K562 (cell line): ENCODE measurements at regions not wholly inside any gene's neighbourhood (a gene's known extent, or its start where the extent isn't known, plus 50 kb on each side); places are given as distances from the start of the nearest gene placed in this dataset.

Experiments
- ATAC-seq: fragments of 200-7000 bp; cut with Tn5 transposase; 3 replicates; pipeline ENCODE4 v1.9.1; 2020; ENCODE audit warnings: moderate library complexity
- BruUV-seq: library from RNA; stranded (reverse); fragments of 400-500 nt; replicated peaks from 2 replicates; lab custom pipeline; 2021; lab: Mats Ljungman, UMichigan
- CTCF ChIA-PET: fragments of 300-600 bp; formaldehyde crosslinking; extraction: SDS; loops from one replicate; lab custom pipeline; 2021; ENCODE audit warnings: low intra/inter-chr PET ratio; lab: Yijun Ruan, JAX
- POLR2A ChIA-PET: fragments of 300-600, 350-650 bp; sonication (Branson Sonifier 250); formaldehyde crosslinking; extraction: SDS; loops from one replicate; lab custom pipeline; 2021; ENCODE audit warnings: antibody characterized with exemption, inconsistent platforms; lab: Yijun Ruan, JAX
- DNase-seq, 4 experiments: peaks; one replicate each; pipeline versions ENCODE4 v3.0.0 to v3.0.0-alpha.2; 2011 to 2018; ENCODE audit warnings: low spot score in 3 of 4, mixed read lengths in 3 of 4; ENCODE audit errors: extremely low read depth in 1 of 4
- FAIRE-seq: peaks from 2 replicates; lab custom pipeline; 2011; peaks lifted over from hg19 to GRCh38; lab: Jason Lieb, UNC
- H2AFZ ChIP-seq: 2 replicates; pipeline ENCODE4 v1.6.0; 2011; ENCODE audit warnings: low read depth, low read length, control low read depth, inconsistent platforms
- H3K27ac ChIP-seq: fragments of 200-600 bp; 3 replicates; pipeline ENCODE4 v1.8.0; 2011; ENCODE audit warnings: low read depth, mild to moderate bottlenecking, control low read depth, inconsistent platforms, low read length, moderate library complexity, mixed read lengths; ENCODE audit errors: extremely low read depth
- H3K27me3 ChIP-seq, 2 experiments: fragments of 300-600 bp in 1 of 2; 2 replicates in 1 of 2; 3 replicates in 1 of 2; pipeline versions ENCODE4 v1.6.0 to v1.8.0; 2011; ENCODE audit warnings: inconsistent platforms in 2 of 2, low read length in 2 of 2, mild to moderate bottlenecking in 1 of 2, mixed read lengths in 1 of 2, moderate library complexity in 1 of 2; ENCODE audit not compliant: control insufficient read depth in 2 of 2, insufficient read depth in 2 of 2
- H3K36me3 ChIP-seq: fragments of 300-600 bp; 3 replicates; pipeline ENCODE4 v1.8.0; 2011; ENCODE audit warnings: mild to moderate bottlenecking, low read length, inconsistent platforms; ENCODE audit not compliant: control insufficient read depth, insufficient read depth
- H3K4me1 ChIP-seq, 2 experiments: fragments of 200-600 bp in 1 of 2; replicated peaks in 1 of 2; 2 replicates in 1 of 2; 3 replicates in 1 of 2; pipeline versions ENCODE4 v1.5.1 to v1.8.0; 2011; ENCODE audit warnings: inconsistent platforms in 2 of 2, low read length in 2 of 2, mild to moderate bottlenecking in 1 of 2, mixed read lengths in 1 of 2, moderate library complexity in 1 of 2; ENCODE audit not compliant: control insufficient read depth in 2 of 2, insufficient read depth in 2 of 2
- H3K4me2 ChIP-seq: 2 replicates; pipeline ENCODE4 v1.6.1; 2011; ENCODE audit warnings: low read length, control low read depth, inconsistent platforms, mixed read lengths; ENCODE audit not compliant: insufficient read depth
- H3K4me3 ChIP-seq: fragments of 200-600 bp; sonication (generic), shearing (Covaris generic); 2 replicates; pipeline ENCODE4 v1.5.1; 2016; ENCODE audit warnings: control low read depth, inconsistent platforms
- H3K79me2 ChIP-seq: fragments of 200-600 bp; 3 replicates; pipeline ENCODE4 v1.8.0; 2011; ENCODE audit warnings: low read length, inconsistent platforms; ENCODE audit not compliant: control insufficient read depth, insufficient read depth
- H3K9ac ChIP-seq, 2 experiments: 2 replicates each; pipeline versions ENCODE4 v1.6.0 to v1.6.1; 2011; ENCODE audit warnings: low read depth in 2 of 2, low read length in 2 of 2, control low read depth in 1 of 2, inconsistent platforms in 1 of 2, mild to moderate bottlenecking in 1 of 2, mixed read lengths in 1 of 2; ENCODE audit not compliant: insufficient read depth in 1 of 2
- H3K9me1 ChIP-seq: one replicate; pipeline ENCODE4 v1.6.0; 2011; ENCODE audit warnings: inconsistent platforms, mild to moderate bottlenecking, low read length, moderate library complexity; ENCODE audit not compliant: control insufficient read depth, insufficient read depth
- H3K9me3 ChIP-seq: replicated peaks from 2 replicates; pipeline ENCODE4 v1.5.1; 2011; ENCODE audit warnings: low read depth, low read length, inconsistent platforms; ENCODE audit not compliant: control insufficient read depth, insufficient read depth
- H4K20me1 ChIP-seq: replicated peaks from 2 replicates; pipeline ENCODE4 v1.6.1; 2011; ENCODE audit warnings: low read length, inconsistent platforms, mixed read lengths; ENCODE audit not compliant: control insufficient read depth, insufficient read depth
- CBFA2T3 ChIP-seq: fragments of 450-650 bp; IDR thresholded peaks from 2 replicates; pipeline ENCODE4 v1.6.1; 2017
- CEBPZ ChIP-seq: fragments of 150-350 bp; IDR thresholded peaks from 2 replicates; pipeline ENCODE4 v1.6.1; 2014; ENCODE audit warnings: low read depth, mild to moderate bottlenecking, low read length, borderline replicate concordance
- HDAC6 ChIP-seq: IDR thresholded peaks from 2 replicates; pipeline ENCODE4 v1.6.1; 2012; ENCODE audit warnings: low read depth, mild to moderate bottlenecking, control low read depth, inconsistent platforms, low read length, moderate library complexity
- HDAC8 ChIP-seq: fragments of 450-650 bp; IDR thresholded peaks from 2 replicates; pipeline ENCODE4 v1.6.1; 2016; ENCODE audit warnings: mild to moderate bottlenecking, missing genetic modification characterization, moderate library complexity, missing compliant biosample characterization
- MEF2D ChIP-seq: conservative IDR thresholded peaks from 2 replicates; pipeline ENCODE4 v1.6.1; 2016; ENCODE audit warnings: low read depth, missing genetic modification characterization, missing compliant biosample characterization
- NR4A1 ChIP-seq, 2 experiments: fragments of 250-450 bp in 1 of 2; fragments of 450-650 bp in 1 of 2; sonication (Bioruptor Pico) in 1 of 2; IDR thresholded peaks; 2 replicates each; pipeline versions ENCODE4 v1.4.0 to v1.6.1; 2016 to 2020; ENCODE audit warnings: mild to moderate bottlenecking in 2 of 2, missing compliant biosample characterization in 1 of 2, missing genetic modification characterization in 1 of 2, moderate library complexity in 1 of 2
- SAP30 ChIP-seq: fragments of 200-600 bp; sonication (generic); IDR thresholded peaks from 2 replicates; pipeline ENCODE4 v1.6.1; 2012; ENCODE audit warnings: borderline replicate concordance, low read depth, mild to moderate bottlenecking, moderate library complexity, low read length, control low read depth, inconsistent platforms; ENCODE audit not compliant: insufficient read depth, poor library complexity, severe bottlenecking
- UBTF ChIP-seq, 2 experiments: IDR thresholded peaks; 2 replicates each; pipeline ENCODE4 v1.6.1; 2012; ENCODE audit warnings: improper control_type of control experiment in 2 of 2, low read depth in 2 of 2, low read length in 2 of 2, borderline replicate concordance in 1 of 2
- WGBS: fragments of 100-300 bp; shearing (Covaris generic); methylation state at CpG from one replicate; pipeline ENCODE4 v1.1.6; 2016; ENCODE audit warnings: low coverage, mixed read lengths; ENCODE audit not compliant: insufficient coverage; ENCODE audit errors: missing lambda C conversion rate; 5-methylcytosine and 5-hydroxymethylcytosine counted together
- in situ Hi-C: fragments of 300-500 bp; cut with MboI; formaldehyde crosslinking; loops from 4 replicates; pipeline ENCODE4 v1.15.0; 2018; ENCODE audit warnings: inconsistent platforms, mixed read lengths
- intact Hi-C: fragments of 100-400 bp; cut with micrococcal nuclease; formaldehyde crosslinking; loops from 2 replicates; pipeline ENCODE4 v1.14.2; 2022

GRCh38 chr4:68732653-68733466 lies 62.4 kb upstream of the UGT2B15 start:
- H2AFZ ChIP-seq: no peak overlapping the region
- H3K27me3 ChIP-seq: no peaks in the 10 kb centered on the region
- no peaks in the 10 kb centered on the region for H3K36me3 ChIP-seq
- intact Hi-C loops (no loop called here), in situ Hi-C loops (no loop called here)
- no TSS peak for BruUV-seq
- under 1% methylated on average over 5 of the region's 5 CpGs for WGBS
- POLR2A ChIA-PET: no interaction called here
- H3K9ac ChIP-seq: no peak overlapping the region
- no peaks in the 10 kb centered on the region for H3K79me2 ChIP-seq
- no peaks in the 10 kb centered on the region for H4K20me1 ChIP-seq
- no peaks in the 10 kb centered on the region for H3K4me1 ChIP-seq
- CTCF ChIA-PET: no interaction called here
- no peak overlapping the region for H3K27ac ChIP-seq
- no peak overlapping the region for H3K4me2 ChIP-seq
- TF ChIP-seq CBFA2T3: peak; percentile 18; the same call in 1 of the 2 replicates
- TF ChIP-seq CEBPZ: no peak
- TF ChIP-seq HDAC6: no peak
- TF ChIP-seq MEF2D: no peak
- no peak for TF ChIP-seq HDAC8 (tag)
- no peak for TF ChIP-seq UBTF (IDR thresholded peaks at IDR 0.05; ENCODE audit: borderline replicate concordance in 1 of 2, low read depth in 2 of 2, low read length in 2 of 2)
- TF ChIP-seq NR4A1 (CRISPR knock-in tag; IDR thresholded peaks at IDR 0.05): no peak
- no peak for TF ChIP-seq NR4A1 (tag; IDR thresholded peaks at IDR 0.05)
- no peak for TF ChIP-seq SAP30
- H3K9me3 ChIP-seq: no peaks in the 10 kb centered on the region
- FAIRE-seq: no peak
- no peak overlapping the region for H3K4me3 ChIP-seq
- no peaks in the 10 kb centered on the region for H3K9me1 ChIP-seq
- ATAC-seq: no peak
- DNase-seq: no peak
